ENCODE measurements at regions not wholly inside any gene's neighbourhood (a gene's known extent, or its start where the extent isn't known, plus 50 kb on each side); places are given as distances from the start of the nearest gene placed in this dataset.

GRCh38 chr4:19512086-19512485 lies 739.6 kb upstream of the SLIT2 start:
- no peaks in the 10 kb centered on the region for H3K36me3 ChIP-seq
- WGBS, 2 donors, result 38 to 64% methylated on average over 1 of the region's 1 CpG
- no peak overlapping the region for H3K4me3 ChIP-seq
- no peak overlapping the region for H3K27ac ChIP-seq
- peaks cover 0 to 4% (median 0%) of the 10 kb centered on the region in 4 donors for H3K9me3 ChIP-seq
- peaks cover 0 to 11% (median 7%) of the 10 kb centered on the region in 4 donors for H3K4me1 ChIP-seq
- no peaks in the 10 kb centered on the region for H3K27me3 ChIP-seq
- TF ChIP-seq POLR2A (IDR thresholded peaks at IDR 0.05), result no peak
- TF ChIP-seq, protein P1, sequence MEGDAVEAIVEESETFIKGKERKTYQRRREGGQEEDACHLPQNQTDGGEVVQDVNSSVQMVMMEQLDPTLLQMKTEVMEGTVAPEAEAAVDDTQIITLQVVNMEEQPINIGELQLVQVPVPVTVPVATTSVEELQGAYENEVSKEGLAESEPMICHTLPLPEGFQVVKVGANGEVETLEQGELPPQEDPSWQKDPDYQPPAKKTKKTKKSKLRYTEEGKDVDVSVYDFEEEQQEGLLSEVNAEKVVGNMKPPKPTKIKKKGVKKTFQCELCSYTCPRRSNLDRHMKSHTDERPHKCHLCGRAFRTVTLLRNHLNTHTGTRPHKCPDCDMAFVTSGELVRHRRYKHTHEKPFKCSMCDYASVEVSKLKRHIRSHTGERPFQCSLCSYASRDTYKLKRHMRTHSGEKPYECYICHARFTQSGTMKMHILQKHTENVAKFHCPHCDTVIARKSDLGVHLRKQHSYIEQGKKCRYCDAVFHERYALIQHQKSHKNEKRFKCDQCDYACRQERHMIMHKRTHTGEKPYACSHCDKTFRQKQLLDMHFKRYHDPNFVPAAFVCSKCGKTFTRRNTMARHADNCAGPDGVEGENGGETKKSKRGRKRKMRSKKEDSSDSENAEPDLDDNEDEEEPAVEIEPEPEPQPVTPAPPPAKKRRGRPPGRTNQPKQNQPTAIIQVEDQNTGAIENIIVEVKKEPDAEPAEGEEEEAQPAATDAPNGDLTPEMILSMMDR (IDR thresholded peaks at IDR 0.05), result no peak
- TF ChIP-seq EP300 (IDR thresholded peaks at IDR 0.05), result no peak
- TF ChIP-seq POLR2AphosphoS5 (IDR thresholded peaks at IDR 0.05), result no peak
- intact Hi-C loops (cut with DNase I), result no loop called here
- DNase-seq, result no peak

GRCh38 chr4:19510993-19511392 lies 740.7 kb upstream of the SLIT2 start:
- H3K27me3 ChIP-seq, result no peaks in the 10 kb centered on the region
- no peak for DNase-seq
- no peaks in the 10 kb centered on the region for H3K36me3 ChIP-seq
- H3K4me3 ChIP-seq, result no peak overlapping the region
- intact Hi-C loops (cut with DNase I), result no loop called here
- H3K4me1 ChIP-seq, result peaks cover 0 to 11% (median 7%) of the 10 kb centered on the region in 4 donors
- TF ChIP-seq POLR2AphosphoS5 (IDR thresholded peaks at IDR 0.05), result no peak
- TF ChIP-seq, protein P1 (IDR thresholded peaks at IDR 0.05), result no peak
- TF ChIP-seq POLR2A (IDR thresholded peaks at IDR 0.05), result no peak
- no peak for TF ChIP-seq EP300 (IDR thresholded peaks at IDR 0.05)
- no peak overlapping the region for H3K27ac ChIP-seq
- H3K9me3 ChIP-seq, result peaks cover 0 to 4% (median 0%) of the 10 kb centered on the region in 4 donors

GRCh38 chr4:19508442-19508841 lies 743.3 kb upstream of the SLIT2 start:
- Histone ChIP-seq H3K27me3 (no peaks in the 10 kb centered on the region), H3K4me1 (peaks cover 0 to 5% (median 0%) of the 10 kb centered on the region in 4 donors), H3K9me3 (peaks cover 0 to 4% (median 0%) of the 10 kb centered on the region in 4 donors), H3K27ac (no peak overlapping the region), H3K4me3 (no peak overlapping the region), H3K36me3 (no peaks in the 10 kb centered on the region)
- intact Hi-C loops (cut with DNase I), result no loop called here
- TF ChIP-seq POLR2AphosphoS5 (IDR thresholded peaks at IDR 0.05) (no peak), POLR2A (IDR thresholded peaks at IDR 0.05) (no peak), EP300 (IDR thresholded peaks at IDR 0.05) (no peak)
- TF ChIP-seq, protein P1 (IDR thresholded peaks at IDR 0.05), result no peak
- DNase-seq, result no peak
- WGBS, 2 donors, result 90 to 92% methylated on average over 4 of the region's 4 CpGs

GRCh38 chr4:19497705-19498104 lies 754.0 kb upstream of the SLIT2 start:
- TF ChIP-seq, protein P1 (IDR thresholded peaks at IDR 0.05), result no peak
- TF ChIP-seq POLR2AphosphoS5 (IDR thresholded peaks at IDR 0.05) (no peak), POLR2A (IDR thresholded peaks at IDR 0.05) (no peak), EP300 (IDR thresholded peaks at IDR 0.05) (no peak)
- intact Hi-C loops (cut with DNase I), result no loop called here

DNA sequence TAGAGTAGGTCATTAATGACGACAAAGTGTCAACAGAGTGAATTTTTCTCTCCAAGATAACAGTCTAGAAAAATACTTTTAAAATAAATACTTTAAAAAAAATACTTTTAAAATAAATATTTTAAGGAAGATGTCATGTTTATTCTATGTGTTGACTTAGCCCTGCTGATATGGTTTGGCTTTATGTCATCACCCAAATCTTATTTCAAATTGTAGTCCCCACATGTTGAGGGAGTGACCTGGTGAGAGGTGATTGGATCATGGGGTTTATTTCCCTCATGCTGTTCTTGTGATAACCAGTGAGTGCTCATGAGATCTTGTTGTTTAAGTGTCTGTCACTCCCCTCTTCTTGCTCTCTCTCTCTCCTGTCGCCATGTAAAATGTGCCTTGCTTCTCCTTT lies 754.9 kb upstream of the SLIT2 start:
- intact Hi-C loops (cut with DNase I), result no loop called here
- Histone ChIP-seq H3K27me3 (no peaks in the 10 kb centered on the region), H3K9me3 (no peaks in the 10 kb centered on the region), H3K36me3 (no peaks in the 10 kb centered on the region), H3K27ac (no peak overlapping the region), H3K4me3 (no peak overlapping the region), H3K4me1 (no peaks in the 10 kb centered on the region)
- 67 to 77% methylated on average over 2 of the region's 2 CpGs for WGBS, 2 donors
- no peak for TF ChIP-seq EP300 (IDR thresholded peaks at IDR 0.05)
- no peak for TF ChIP-seq POLR2AphosphoS5 (IDR thresholded peaks at IDR 0.05)
- TF ChIP-seq, protein P1 (IDR thresholded peaks at IDR 0.05), result no peak
- TF ChIP-seq POLR2A (IDR thresholded peaks at IDR 0.05), result no peak
- no peak for DNase-seq

More at GRCh38 chr4:19497705-19498104, 754.0 kb upstream of the SLIT2 start:
- Histone ChIP-seq H3K9me3 (no peaks in the 10 kb centered on the region), H3K27ac (no peak overlapping the region), H3K36me3 (no peaks in the 10 kb centered on the region), H3K4me3 (no peak overlapping the region), H3K27me3 (no peaks in the 10 kb centered on the region), H3K4me1 (no peaks in the 10 kb centered on the region)
- DNase-seq, result no peak

All from sigmoid colon (tissue), 6 donors.